Astrocyte (in vitro differentiated cells and primary cell): ENCODE measurements at regions not wholly inside any gene's neighbourhood (a gene's known extent, or its start where the extent isn't known, plus 50 kb on each side); places are given as distances from the start of the nearest gene placed in this dataset.
"Not testable (repeated sequence)": the region's sequence is repeated elsewhere in the genome, so short reads cannot be mapped to it uniquely, and the experiment has no call there.

ENCODE experiments used
- EZH2 ChIP-seq: IDR thresholded peaks from 2 replicates; pipeline ENCODE4 v1.6.1; 2012; ENCODE audit warnings: mild to moderate bottlenecking, low read length, inconsistent platforms; ENCODE audit not compliant: insufficient read depth
- TF ChIP-seq, protein P1 (sequence below): IDR thresholded peaks from 2 replicates; pipeline ENCODE4 v1.5.1; 2011; ENCODE audit warnings: low read depth, mild to moderate bottlenecking, inconsistent platforms, low read length, moderate library complexity; ENCODE audit not compliant: insufficient read depth

GRCh38 chr12:4138532-4138931 lies 135.0 kb upstream of the CCND2 start:
- TF ChIP-seq, protein P1, sequence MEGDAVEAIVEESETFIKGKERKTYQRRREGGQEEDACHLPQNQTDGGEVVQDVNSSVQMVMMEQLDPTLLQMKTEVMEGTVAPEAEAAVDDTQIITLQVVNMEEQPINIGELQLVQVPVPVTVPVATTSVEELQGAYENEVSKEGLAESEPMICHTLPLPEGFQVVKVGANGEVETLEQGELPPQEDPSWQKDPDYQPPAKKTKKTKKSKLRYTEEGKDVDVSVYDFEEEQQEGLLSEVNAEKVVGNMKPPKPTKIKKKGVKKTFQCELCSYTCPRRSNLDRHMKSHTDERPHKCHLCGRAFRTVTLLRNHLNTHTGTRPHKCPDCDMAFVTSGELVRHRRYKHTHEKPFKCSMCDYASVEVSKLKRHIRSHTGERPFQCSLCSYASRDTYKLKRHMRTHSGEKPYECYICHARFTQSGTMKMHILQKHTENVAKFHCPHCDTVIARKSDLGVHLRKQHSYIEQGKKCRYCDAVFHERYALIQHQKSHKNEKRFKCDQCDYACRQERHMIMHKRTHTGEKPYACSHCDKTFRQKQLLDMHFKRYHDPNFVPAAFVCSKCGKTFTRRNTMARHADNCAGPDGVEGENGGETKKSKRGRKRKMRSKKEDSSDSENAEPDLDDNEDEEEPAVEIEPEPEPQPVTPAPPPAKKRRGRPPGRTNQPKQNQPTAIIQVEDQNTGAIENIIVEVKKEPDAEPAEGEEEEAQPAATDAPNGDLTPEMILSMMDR, result not testable (repeated sequence)
- not testable (repeated sequence) for TF ChIP-seq EZH2
